B cell (primary cell): ENCODE measurements at regions not wholly inside any gene's neighbourhood (a gene's known extent, or its start where the extent isn't known, plus 50 kb on each side); places are given as distances from the start of the nearest gene placed in this dataset.

Experiments used
- ATAC-seq: fragments of 200-7000 bp; cut with Tn5 transposase; one replicate; pipeline ENCODE4 v1.10.0; 2021; ENCODE audit warnings: low read depth, mild to moderate bottlenecking, moderate number of reproducible peaks, moderate library complexity
- CTCF ChIA-PET: fragments of 350-600 bp; sonication (Branson Sonifier 250); formaldehyde crosslinking; loops from one replicate; lab custom pipeline; 2021; ENCODE audit warnings: antibody characterized with exemption, inconsistent platforms; lab: Charles Lee
- POLR2A ChIA-PET: fragments of 350-600 bp; sonication (Branson Sonifier 250); formaldehyde crosslinking; loops from one replicate; lab custom pipeline; 2021; ENCODE audit warnings: antibody characterized with exemption; lab: Charles Lee
- DNase-seq: peaks from one replicate; pipeline ENCODE4 v3.0.0; 2013
- H2AFZ ChIP-seq: 2 replicates; pipeline ENCODE4 v1.6.1; 2012; ENCODE audit warnings: mild to moderate bottlenecking, low read depth, low read length; ENCODE audit not compliant: insufficient read depth, poor library complexity, severe bottlenecking
- H3K27ac ChIP-seq, 2 donors: 1 replicate in 1 of 2; 2 replicates in 1 of 2; pipeline ENCODE4 v1.5.1; 2012 to 2013; ENCODE audit warnings: low read length in 2 of 2, mild to moderate bottlenecking in 2 of 2, moderate library complexity in 1 of 2
- H3K27me3 ChIP-seq, 4 experiments: fragments of 200-600 bp in 1 of 4; sonication (generic) in 1 of 4; replicated peaks in 1 of 4; 1 replicate in 2 of 4; 2 replicates in 2 of 4; pipeline versions ENCODE4 v1.6.1 to v1.7.0; 2013 to 2016; ENCODE audit warnings: low read length in 3 of 4, mild to moderate bottlenecking in 2 of 4, mixed read lengths in 1 of 4, moderate library complexity in 1 of 4; ENCODE audit not compliant: insufficient read depth in 4 of 4, control insufficient read depth in 3 of 4; ENCODE audit errors: control extremely low read depth in 1 of 4
- H3K36me3 ChIP-seq, 2 experiments: replicated peaks in 1 of 2; 1 replicate in 1 of 2; 2 replicates in 1 of 2; pipeline versions ENCODE4 v1.6.1 to v1.7.1; 2013; ENCODE audit warnings: low read length in 1 of 2; ENCODE audit not compliant: insufficient read depth in 2 of 2, control insufficient read depth in 1 of 2; ENCODE audit errors: control extremely low read depth in 1 of 2, extremely low read depth in 1 of 2
- H3K4me1 ChIP-seq, 2 donors: fragments of 200-600 bp in 1 of 2; sonication (generic) in 1 of 2; 1 replicate in 1 of 2; 2 replicates in 1 of 2; pipeline versions ENCODE4 v1.5.1 to v1.6.1; 2013 to 2017; ENCODE audit warnings: low read length in 2 of 2; ENCODE audit not compliant: control insufficient read depth in 2 of 2, insufficient read depth in 2 of 2
- H3K4me2 ChIP-seq: replicated peaks from 2 replicates; pipeline ENCODE3; 2012; ENCODE audit warnings: mild to moderate bottlenecking, low read depth, low read length; ENCODE audit not compliant: poor library complexity, severe bottlenecking
- H3K4me3 ChIP-seq, 5 experiments: fragments of 200-600 bp in 1 of 5; sonication (generic) in 1 of 5; 1 replicate in 3 of 5; 2 replicates in 2 of 5; pipeline versions ENCODE4 v1.5.1 to v1.7.0; 2011 to 2016; ENCODE audit warnings: low read length in 4 of 5, mild to moderate bottlenecking in 4 of 5, low read depth in 2 of 5, control low read depth in 1 of 5, moderate library complexity in 1 of 5; ENCODE audit not compliant: insufficient read depth in 1 of 5; ENCODE audit errors: control extremely low read depth in 1 of 5, extremely low read depth in 1 of 5
- H3K79me2 ChIP-seq: fragments of 200-600 bp; sonication (generic); one replicate; pipeline ENCODE4 v1.6.0; 2016; ENCODE audit warnings: low read length; ENCODE audit not compliant: control insufficient read depth, insufficient read depth
- H3K9ac ChIP-seq: fragments of 200-600 bp; sonication (generic); 2 replicates; pipeline ENCODE4 v1.6.1; 2017; ENCODE audit warnings: mild to moderate bottlenecking, low read length, moderate library complexity
- H3K9me3 ChIP-seq, 3 donors: one replicate each; pipeline versions ENCODE4 v1.6.1 to v1.7.1; 2013; ENCODE audit warnings: low read length in 2 of 3; ENCODE audit not compliant: control insufficient read depth in 2 of 3, insufficient read depth in 1 of 3; ENCODE audit errors: control extremely low read depth in 1 of 3
- H4K20me1 ChIP-seq: 2 replicates; pipeline ENCODE4 v1.6.0; 2012; ENCODE audit warnings: mild to moderate bottlenecking, low read length; ENCODE audit not compliant: insufficient read depth, control insufficient read depth, poor library complexity, severe bottlenecking
- H3K27ac Mint-ChIP-seq: one replicate; pipeline ENCODE4 v1.8.0; 2021; ENCODE audit warnings: mixed read lengths
- H3K27me3 Mint-ChIP-seq: one replicate; pipeline ENCODE4 v1.8.0; 2021; ENCODE audit warnings: mixed read lengths
- H3K4me1 Mint-ChIP-seq: one replicate; pipeline ENCODE4 v1.8.0; 2021; ENCODE audit warnings: mixed read lengths
- H3K4me3 Mint-ChIP-seq: one replicate; pipeline ENCODE4 v1.8.0; 2021; ENCODE audit warnings: mixed read lengths
- H3K9me3 Mint-ChIP-seq: one replicate; pipeline ENCODE4 v1.8.0; 2022; ENCODE audit warnings: mixed read lengths; ENCODE audit not compliant: insufficient read depth
- EZH2 ChIP-seq: IDR thresholded peaks from 2 replicates; pipeline ENCODE4 v1.6.1; 2012; ENCODE audit warnings: borderline replicate concordance, low read depth, mild to moderate bottlenecking, moderate library complexity, low read length; ENCODE audit not compliant: insufficient read depth, poor library complexity, severe bottlenecking
- WGBS: methylation state at CpG from one replicate; pipeline ENCODE4 v1.1.5; 2013; ENCODE audit warnings: missing lambda C conversion rate; ENCODE audit not compliant: insufficient coverage; 5-methylcytosine and 5-hydroxymethylcytosine counted together
- intact Hi-C: fragments of 100-400 bp; cut with micrococcal nuclease; formaldehyde crosslinking; loops from one replicate; pipeline ENCODE4 v1.10.0; 2022
- TF ChIP-seq, protein P1 (sequence below): fragments of 200-600 bp; IDR thresholded peaks from one replicate; pipeline ENCODE4 v1.8.0; 2022; ENCODE audit warnings: antibody characterized with exemption, mild to moderate bottlenecking

- H3K9ac ChIP-seq: no peak overlapping the region
- Mint-ChIP-seq H3K9me3 (no peaks in the 10 kb centered on the region), H3K27me3 (peaks cover 9% of the 10 kb centered on the region), H3K4me3 (no peak overlapping the region), H3K27ac (no peak overlapping the region), H3K4me1 (no peaks in the 10 kb centered on the region)
- POLR2A ChIA-PET: no interaction called here
- WGBS: no CpG with 5 or more reads among the region's 1 CpG
- DNase-seq (no peak), ATAC-seq (no peak)
- no peak overlapping the region for H3K4me3 ChIP-seq
- H3K27me3 ChIP-seq: no peaks in the 10 kb centered on the region
- H3K27ac ChIP-seq: no peak overlapping the region
- no peaks in the 10 kb centered on the region for H3K4me1 ChIP-seq
- H3K9me3 ChIP-seq: no peaks in the 10 kb centered on the region
- H4K20me1 ChIP-seq: no peaks in the 10 kb centered on the region
- TF ChIP-seq EZH2: no peak
- no peak overlapping the region for H2AFZ ChIP-seq
- CTCF ChIA-PET: no interaction called here
- no peaks in the 10 kb centered on the region for H3K79me2 ChIP-seq
- H3K36me3 ChIP-seq: no peaks in the 10 kb centered on the region
- intact Hi-C loops: no loop called here
- no peak overlapping the region for H3K4me2 ChIP-seq
Measured at GRCh38 chr1:51048021-51048420, 54.0 kb upstream of the C1orf185 start.

DNA sequence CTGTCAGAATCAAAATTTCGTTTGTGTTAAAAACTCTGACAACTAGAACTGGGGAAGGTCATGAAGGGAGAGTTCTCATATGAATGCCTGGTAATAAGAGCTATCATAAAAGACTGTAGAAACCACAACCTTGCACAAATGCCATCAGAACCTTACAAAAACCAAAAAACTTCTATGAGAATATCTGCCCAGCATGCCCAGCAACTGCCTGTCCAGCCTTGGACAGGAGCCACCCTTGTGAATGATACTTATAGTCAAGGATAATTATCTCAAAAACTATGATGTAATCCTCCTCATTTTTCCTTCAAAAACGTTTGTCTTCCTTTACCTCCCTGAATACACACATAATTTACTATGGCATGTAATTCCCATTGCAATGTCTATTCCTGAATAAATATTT is 53.4 kb upstream of the C1orf185 start:
- WGBS: no CpG with 5 or more reads among the region's 2 CpGs
- Histone ChIP-seq H3K4me2 (no peak overlapping the region), H3K4me1 (no peaks in the 10 kb centered on the region), H3K36me3 (no peaks in the 10 kb centered on the region), H2AFZ (no peak overlapping the region), H3K27ac (no peak overlapping the region), H3K27me3 (peaks cover 0 to under 1% (median 0%) of the 10 kb centered on the region in 4 experiments), H3K9me3 (no peaks in the 10 kb centered on the region), H3K79me2 (no peaks in the 10 kb centered on the region), H3K4me3 (no peak overlapping the region), H3K9ac (no peak overlapping the region), H4K20me1 (no peaks in the 10 kb centered on the region)
- ChIA-PET POLR2A (no interaction called here), CTCF (no interaction called here)
- Mint-ChIP-seq H3K4me3 (no peak overlapping the region), H3K27me3 (peaks cover 9% of the 10 kb centered on the region), H3K9me3 (no peaks in the 10 kb centered on the region), H3K4me1 (no peaks in the 10 kb centered on the region), H3K27ac (no peak overlapping the region)
- intact Hi-C loops: no loop called here
- ATAC-seq (no peak), DNase-seq (no peak)
- TF ChIP-seq, protein P1, sequence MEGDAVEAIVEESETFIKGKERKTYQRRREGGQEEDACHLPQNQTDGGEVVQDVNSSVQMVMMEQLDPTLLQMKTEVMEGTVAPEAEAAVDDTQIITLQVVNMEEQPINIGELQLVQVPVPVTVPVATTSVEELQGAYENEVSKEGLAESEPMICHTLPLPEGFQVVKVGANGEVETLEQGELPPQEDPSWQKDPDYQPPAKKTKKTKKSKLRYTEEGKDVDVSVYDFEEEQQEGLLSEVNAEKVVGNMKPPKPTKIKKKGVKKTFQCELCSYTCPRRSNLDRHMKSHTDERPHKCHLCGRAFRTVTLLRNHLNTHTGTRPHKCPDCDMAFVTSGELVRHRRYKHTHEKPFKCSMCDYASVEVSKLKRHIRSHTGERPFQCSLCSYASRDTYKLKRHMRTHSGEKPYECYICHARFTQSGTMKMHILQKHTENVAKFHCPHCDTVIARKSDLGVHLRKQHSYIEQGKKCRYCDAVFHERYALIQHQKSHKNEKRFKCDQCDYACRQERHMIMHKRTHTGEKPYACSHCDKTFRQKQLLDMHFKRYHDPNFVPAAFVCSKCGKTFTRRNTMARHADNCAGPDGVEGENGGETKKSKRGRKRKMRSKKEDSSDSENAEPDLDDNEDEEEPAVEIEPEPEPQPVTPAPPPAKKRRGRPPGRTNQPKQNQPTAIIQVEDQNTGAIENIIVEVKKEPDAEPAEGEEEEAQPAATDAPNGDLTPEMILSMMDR: no peak
- TF ChIP-seq EZH2: no peak
